ENCODE measurements at regions not wholly inside any gene's neighbourhood (a gene's known extent, or its start where the extent isn't known, plus 50 kb on each side); places are given as distances from the start of the nearest gene placed in this dataset.

- no peak overlapping the region for H3K4me3 ChIP-seq (ENCODE audit: low read length)
- H3K4me1 ChIP-seq (ENCODE audit: control insufficient read depth, insufficient read depth, low read length) = no peaks in the 10 kb centered on the region
- H3K9me3 ChIP-seq (replicated peaks; ENCODE audit: low read length) = no peaks in the 10 kb centered on the region
- H3K4me2 ChIP-seq (ENCODE audit: low read length) = no peak overlapping the region
- H3K9ac ChIP-seq (ENCODE audit: low read depth, low read length) = no peak overlapping the region
- H3K36me3 ChIP-seq (ENCODE audit: insufficient read depth, low read length) = no peaks in the 10 kb centered on the region
- H3K27me3 ChIP-seq (ENCODE audit: control insufficient read depth, insufficient read depth, low read length) = no peaks in the 10 kb centered on the region
These were observed 1788.7 kb upstream of the FLRT2 start for GRCh38 chr14:83741269-83741668.

GRCh38 chr14:83744224-83744623 is 1785.7 kb upstream of the FLRT2 start:
- no peaks in the 10 kb centered on the region for H3K4me1 ChIP-seq (ENCODE audit: control insufficient read depth, insufficient read depth, low read length)
- no peaks in the 10 kb centered on the region for H3K9me3 ChIP-seq (replicated peaks; ENCODE audit: low read length)
- no peaks in the 10 kb centered on the region for H3K36me3 ChIP-seq (ENCODE audit: insufficient read depth, low read length)
- H3K4me2 ChIP-seq (ENCODE audit: low read length) = no peak overlapping the region
- no peak overlapping the region for H3K9ac ChIP-seq (ENCODE audit: low read depth, low read length)
- H3K4me3 ChIP-seq (ENCODE audit: low read length) = no peak overlapping the region
- H3K27me3 ChIP-seq (ENCODE audit: control insufficient read depth, insufficient read depth, low read length) = no peaks in the 10 kb centered on the region

DNA sequence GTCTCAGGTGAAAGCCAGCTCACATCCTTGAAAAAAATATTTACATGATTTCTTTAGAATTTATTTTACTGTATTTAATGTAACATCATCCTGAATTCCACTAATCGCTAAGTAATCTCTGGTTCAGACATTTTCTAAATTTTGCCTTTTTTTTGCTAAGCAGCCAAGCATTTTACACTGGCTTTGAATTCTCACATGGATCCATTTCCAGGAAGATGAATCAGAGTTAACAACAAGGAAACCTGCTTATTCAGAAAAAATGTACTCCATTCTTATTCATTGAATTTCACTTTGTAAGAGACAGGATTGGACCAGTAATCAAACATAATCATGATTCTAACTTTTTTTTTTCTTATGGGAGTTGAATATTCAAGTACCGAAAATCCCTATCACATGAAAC is 1785.1 kb upstream of the FLRT2 start:
- Histone ChIP-seq H3K36me3 (ENCODE audit: insufficient read depth, low read length) (no peaks in the 10 kb centered on the region), H3K27me3 (ENCODE audit: control insufficient read depth, insufficient read depth, low read length) (no peaks in the 10 kb centered on the region), H3K4me2 (ENCODE audit: low read length) (no peak overlapping the region), H3K4me1 (ENCODE audit: control insufficient read depth, insufficient read depth, low read length) (no peaks in the 10 kb centered on the region), H3K9ac (ENCODE audit: low read depth, low read length) (no peak overlapping the region), H3K9me3 (replicated peaks; ENCODE audit: low read length) (no peaks in the 10 kb centered on the region), H3K4me3 (ENCODE audit: low read length) (no peak overlapping the region)

GRCh38 chr14:83746336-83746735 is 1783.6 kb upstream of the FLRT2 start:
- no peak overlapping the region for H3K4me3 ChIP-seq (ENCODE audit: low read length)
- H3K4me2 ChIP-seq (ENCODE audit: low read length) = no peak overlapping the region
- H3K4me1 ChIP-seq (ENCODE audit: control insufficient read depth, insufficient read depth, low read length) = no peaks in the 10 kb centered on the region
- no peaks in the 10 kb centered on the region for H3K27me3 ChIP-seq (ENCODE audit: control insufficient read depth, insufficient read depth, low read length)
- no peaks in the 10 kb centered on the region for H3K36me3 ChIP-seq (ENCODE audit: insufficient read depth, low read length)
- H3K9me3 ChIP-seq (replicated peaks; ENCODE audit: low read length) = no peaks in the 10 kb centered on the region
- no peak overlapping the region for H3K9ac ChIP-seq (ENCODE audit: low read depth, low read length)

- Histone ChIP-seq H3K4me3 (ENCODE audit: low read length) (no peak overlapping the region), H3K4me1 (ENCODE audit: control insufficient read depth, insufficient read depth, low read length) (no peaks in the 10 kb centered on the region), H3K36me3 (ENCODE audit: insufficient read depth, low read length) (no peaks in the 10 kb centered on the region), H3K9me3 (replicated peaks; ENCODE audit: low read length) (no peaks in the 10 kb centered on the region), H3K4me2 (ENCODE audit: low read length) (no peak overlapping the region), H3K9ac (ENCODE audit: low read depth, low read length) (no peak overlapping the region), H3K27me3 (ENCODE audit: control insufficient read depth, insufficient read depth, low read length) (no peaks in the 10 kb centered on the region)
These were observed 1772.0 kb upstream of the FLRT2 start for GRCh38 chr14:83757916-83758315.

GRCh38 chr14:83764656-83765599 is 1765.0 kb upstream of the FLRT2 start:
- Histone ChIP-seq H3K27me3 (ENCODE audit: control insufficient read depth, insufficient read depth, low read length) (no peaks in the 10 kb centered on the region), H3K4me2 (ENCODE audit: low read length) (no peak overlapping the region), H3K9ac (ENCODE audit: low read depth, low read length) (no peak overlapping the region), H3K4me1 (ENCODE audit: control insufficient read depth, insufficient read depth, low read length) (no peaks in the 10 kb centered on the region), H3K36me3 (ENCODE audit: insufficient read depth, low read length) (no peaks in the 10 kb centered on the region), H3K4me3 (ENCODE audit: low read length) (no peak overlapping the region), H3K9me3 (replicated peaks; ENCODE audit: low read length) (no peaks in the 10 kb centered on the region)

DNA sequence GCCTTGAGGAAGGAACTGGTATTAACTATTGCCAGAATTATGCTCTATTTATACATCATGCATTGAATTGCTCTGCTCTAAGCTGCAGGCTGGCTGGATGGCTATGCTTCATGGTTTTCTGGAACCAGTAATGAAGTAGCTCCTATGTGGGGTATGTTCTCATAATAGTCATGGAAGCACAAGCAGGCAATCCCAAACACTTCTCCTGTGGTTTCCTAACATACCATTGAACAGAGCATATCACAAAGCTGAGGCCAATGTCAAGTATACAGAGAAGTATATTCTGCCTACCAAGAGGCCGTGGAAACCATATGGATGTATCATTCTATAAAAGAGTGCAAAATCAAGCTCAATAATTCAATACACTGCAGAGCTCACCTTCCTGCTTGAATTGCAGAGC is 1752.4 kb upstream of the FLRT2 start:
- H3K9ac ChIP-seq (ENCODE audit: low read depth, low read length) = no peak overlapping the region
- H3K9me3 ChIP-seq (replicated peaks; ENCODE audit: low read length) = no peaks in the 10 kb centered on the region
- H3K4me3 ChIP-seq (ENCODE audit: low read length) = no peak overlapping the region
- H3K4me2 ChIP-seq (ENCODE audit: low read length) = no peak overlapping the region
- H3K4me1 ChIP-seq (ENCODE audit: control insufficient read depth, insufficient read depth, low read length) = peaks cover 14% of the 10 kb centered on the region
- H3K36me3 ChIP-seq (ENCODE audit: insufficient read depth, low read length) = no peaks in the 10 kb centered on the region
- H3K27me3 ChIP-seq (ENCODE audit: control insufficient read depth, insufficient read depth, low read length) = no peaks in the 10 kb centered on the region

GRCh38 chr14:83779266-83779665 is 1750.7 kb upstream of the FLRT2 start:
- Histone ChIP-seq H3K9me3 (replicated peaks; ENCODE audit: low read length) (no peaks in the 10 kb centered on the region), H3K4me3 (ENCODE audit: low read length) (no peak overlapping the region), H3K9ac (ENCODE audit: low read depth, low read length) (no peak overlapping the region), H3K27me3 (ENCODE audit: control insufficient read depth, insufficient read depth, low read length) (no peaks in the 10 kb centered on the region), H3K36me3 (ENCODE audit: insufficient read depth, low read length) (no peaks in the 10 kb centered on the region), H3K4me2 (ENCODE audit: low read length) (peak overlapping the region; percentile 16), H3K4me1 (ENCODE audit: control insufficient read depth, insufficient read depth, low read length) (peaks cover 14% of the 10 kb centered on the region)

DNA sequence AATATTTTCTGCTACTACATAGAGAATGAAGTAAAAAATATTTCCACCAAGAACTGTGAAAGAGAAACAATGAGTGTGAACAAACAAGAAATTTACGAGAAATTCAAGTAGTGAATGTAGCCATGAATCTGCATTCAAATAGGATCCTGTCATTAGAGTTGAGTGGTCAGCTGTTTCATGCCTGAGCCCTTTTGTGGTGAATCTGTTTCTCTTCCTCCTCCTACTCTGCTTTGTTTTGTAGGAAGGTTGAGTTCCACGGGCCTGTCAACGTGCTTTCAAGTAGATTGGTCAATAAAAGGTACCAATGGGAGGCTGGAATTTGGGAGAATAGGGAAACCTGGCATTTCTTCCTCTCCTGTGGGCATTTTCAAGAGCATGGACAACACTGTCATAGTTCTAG is 1749.6 kb upstream of the FLRT2 start:
- no peak overlapping the region for H3K9ac ChIP-seq (ENCODE audit: low read depth, low read length)
- H3K4me2 ChIP-seq (ENCODE audit: low read length) = no peak overlapping the region

DNA sequence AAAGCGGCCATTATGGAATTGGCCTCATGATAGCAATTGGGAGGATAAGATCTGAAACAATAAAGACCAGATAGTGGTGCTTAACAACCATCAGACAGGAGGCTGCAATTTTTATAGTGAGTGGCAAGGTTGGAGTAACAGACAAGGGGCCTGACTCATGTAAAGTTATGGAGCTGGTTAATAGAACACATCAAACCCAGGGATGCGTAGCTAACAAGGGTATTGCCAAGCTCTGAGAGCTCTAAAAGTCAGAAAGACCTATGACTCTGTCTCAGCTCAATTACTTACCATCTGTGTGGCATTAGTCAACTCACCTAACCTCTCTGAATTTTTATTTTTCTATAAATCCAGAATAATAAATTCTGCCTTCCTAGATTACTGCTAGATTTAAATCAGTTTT is 1731.5 kb upstream of the FLRT2 start:
- Histone ChIP-seq H3K9ac (ENCODE audit: low read depth, low read length) (no peak overlapping the region), H3K4me1 (ENCODE audit: control insufficient read depth, insufficient read depth, low read length) (no peaks in the 10 kb centered on the region), H3K9me3 (replicated peaks; ENCODE audit: low read length) (no peaks in the 10 kb centered on the region), H3K36me3 (ENCODE audit: insufficient read depth, low read length) (no peaks in the 10 kb centered on the region), H3K4me2 (ENCODE audit: low read length) (no peak overlapping the region), H3K4me3 (ENCODE audit: low read length) (no peak overlapping the region), H3K27me3 (ENCODE audit: control insufficient read depth, insufficient read depth, low read length) (no peaks in the 10 kb centered on the region)

More for the DNA sequence above, 1749.6 kb upstream of the FLRT2 start:
- no peaks in the 10 kb centered on the region for H3K36me3 ChIP-seq (ENCODE audit: insufficient read depth, low read length)
- no peak overlapping the region for H3K4me3 ChIP-seq (ENCODE audit: low read length)
- no peaks in the 10 kb centered on the region for H3K27me3 ChIP-seq (ENCODE audit: control insufficient read depth, insufficient read depth, low read length)
- H3K4me1 ChIP-seq (ENCODE audit: control insufficient read depth, insufficient read depth, low read length) = peaks cover 14% of the 10 kb centered on the region
- no peaks in the 10 kb centered on the region for H3K9me3 ChIP-seq (replicated peaks; ENCODE audit: low read length)

GRCh38 chr14:83799233-83799632 is 1730.7 kb upstream of the FLRT2 start:
- H3K36me3 ChIP-seq (ENCODE audit: insufficient read depth, low read length) = no peaks in the 10 kb centered on the region
- no peaks in the 10 kb centered on the region for H3K27me3 ChIP-seq (ENCODE audit: control insufficient read depth, insufficient read depth, low read length)
- H3K4me1 ChIP-seq (ENCODE audit: control insufficient read depth, insufficient read depth, low read length) = no peaks in the 10 kb centered on the region
- no peak overlapping the region for H3K9ac ChIP-seq (ENCODE audit: low read depth, low read length)
- H3K4me2 ChIP-seq (ENCODE audit: low read length) = no peak overlapping the region
- H3K4me3 ChIP-seq (ENCODE audit: low read length) = no peak overlapping the region
- no peaks in the 10 kb centered on the region for H3K9me3 ChIP-seq (replicated peaks; ENCODE audit: low read length)

DNA sequence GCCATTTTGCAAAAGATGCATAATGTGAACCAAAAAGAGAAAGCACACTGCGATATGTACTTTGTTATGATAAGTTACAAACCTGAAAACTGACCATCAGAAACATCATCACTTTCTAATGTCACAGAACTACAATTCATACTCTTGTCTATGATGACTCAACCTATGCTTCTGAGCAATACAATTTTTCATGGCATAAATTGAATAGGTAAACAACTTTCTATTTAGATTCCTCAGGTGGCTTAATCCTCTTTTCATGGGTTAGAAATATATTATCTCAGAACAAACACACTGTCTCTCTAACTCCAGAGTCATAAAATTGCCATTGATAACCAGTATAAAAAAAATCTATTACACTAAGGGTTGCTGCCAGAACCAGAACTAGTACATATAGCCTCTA is 1715.0 kb upstream of the FLRT2 start:
- Histone ChIP-seq H3K4me1 (ENCODE audit: control insufficient read depth, insufficient read depth, low read length) (no peaks in the 10 kb centered on the region), H3K27me3 (ENCODE audit: control insufficient read depth, insufficient read depth, low read length) (no peaks in the 10 kb centered on the region), H3K9ac (ENCODE audit: low read depth, low read length) (no peak overlapping the region), H3K4me2 (ENCODE audit: low read length) (no peak overlapping the region), H3K36me3 (ENCODE audit: insufficient read depth, low read length) (no peaks in the 10 kb centered on the region), H3K4me3 (ENCODE audit: low read length) (no peak overlapping the region), H3K9me3 (replicated peaks; ENCODE audit: low read length) (no peaks in the 10 kb centered on the region)
